Astrocyte of the hippocampus (primary cell): ENCODE measurements at regions not wholly inside any gene's neighbourhood (a gene's known extent, or its start where the extent isn't known, plus 50 kb on each side); places are given as distances from the start of the nearest gene placed in this dataset.

Source experiments
- DNase-seq: peaks from one replicate; pipeline ENCODE4 v3.0.0; 2011; ENCODE audit warnings: low read depth, low spot score

GRCh38 chr11:92317721-92318120 lies 93.1 kb downstream of the FAT3 start:
- no peak for DNase-seq

GRCh38 chr11:92322225-92322624 lies 97.6 kb downstream of the FAT3 start:
- peak; percentile 51 for DNase-seq

- DNase-seq: no peak
Measured at GRCh38 chr11:92324890-92325289, 100.3 kb downstream of the FAT3 start.

DNA sequence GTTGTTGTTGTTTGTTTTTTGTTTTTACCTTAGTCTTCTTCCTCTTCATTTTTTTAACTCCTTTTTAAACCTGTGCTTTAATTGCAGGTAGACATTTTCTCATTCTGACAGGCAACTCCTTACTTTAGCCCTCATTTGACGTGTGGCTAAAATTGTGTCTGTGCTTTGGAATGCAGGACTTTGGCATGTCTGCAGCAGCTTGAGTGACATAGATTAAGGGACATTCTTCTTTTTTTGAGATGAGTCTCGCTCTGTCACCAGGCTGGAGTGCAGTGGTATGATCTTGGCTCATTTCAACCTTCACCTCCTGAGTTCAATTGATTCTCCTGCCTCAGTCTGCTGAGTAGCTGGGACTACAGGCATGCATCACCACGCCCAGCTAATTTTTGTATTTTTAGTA lies 100.8 kb downstream of the FAT3 start:
- DNase-seq: no peak

- no peak for DNase-seq
Measured at GRCh38 chr11:92329137-92329536, 104.5 kb downstream of the FAT3 start.

GRCh38 chr11:92329646-92330045 lies 105.0 kb downstream of the FAT3 start:
- DNase-seq: peak; percentile 80

GRCh38 chr11:92330114-92330513 lies 105.5 kb downstream of the FAT3 start:
- no peak for DNase-seq

- no peak for DNase-seq
Measured at GRCh38 chr11:92332986-92333385, 108.4 kb downstream of the FAT3 start.

- DNase-seq: no peak
Measured at GRCh38 chr11:92340839-92341238, 116.2 kb downstream of the FAT3 start.

GRCh38 chr11:92342034-92342720 lies 117.6 kb downstream of the FAT3 start:
- no peak for DNase-seq

DNA sequence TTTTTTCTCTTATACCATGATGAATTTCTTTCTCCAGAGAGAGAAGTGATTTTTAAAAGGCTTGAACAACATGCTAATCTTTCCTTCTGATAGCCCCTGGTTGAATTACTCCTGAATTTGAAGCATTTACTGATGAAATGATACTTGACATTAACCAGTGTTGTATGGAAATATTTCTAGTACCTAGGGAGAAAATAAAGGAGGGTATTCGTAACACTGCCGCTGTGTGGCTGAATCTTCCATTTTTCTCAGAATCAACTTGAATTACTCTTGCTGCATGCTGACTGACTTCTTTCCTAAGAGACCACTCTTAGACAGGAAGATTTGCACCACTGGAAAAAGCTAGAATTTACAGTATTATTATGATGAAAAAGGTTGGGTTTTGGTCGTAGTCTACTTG lies 118.3 kb downstream of the FAT3 start:
- no peak for DNase-seq

- no peak for DNase-seq
Measured at GRCh38 chr11:92346220-92346619, 121.6 kb downstream of the FAT3 start.

DNA sequence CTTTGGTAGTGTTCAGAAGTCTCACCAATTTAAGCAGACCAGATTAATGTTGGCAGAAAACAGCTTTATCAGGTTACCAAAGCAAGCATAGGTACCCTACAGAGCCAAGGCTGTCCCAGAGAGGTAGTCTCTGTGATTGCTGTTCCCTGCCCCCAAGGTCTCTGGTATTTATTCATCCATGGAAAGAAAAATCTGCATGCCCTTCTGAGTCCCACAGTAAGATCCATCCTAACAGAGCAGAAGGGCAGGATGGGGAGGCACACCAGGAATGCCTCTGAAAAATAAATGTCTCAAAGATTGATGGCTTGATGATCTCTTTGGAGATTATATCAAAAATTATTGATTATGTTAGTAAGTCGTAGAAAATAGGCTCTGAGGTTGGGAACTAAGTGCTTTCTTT lies 122.8 kb downstream of the FAT3 start:
- no peak for DNase-seq

GRCh38 chr11:92349486-92350156 lies 125.0 kb downstream of the FAT3 start:
- no peak for DNase-seq

DNA sequence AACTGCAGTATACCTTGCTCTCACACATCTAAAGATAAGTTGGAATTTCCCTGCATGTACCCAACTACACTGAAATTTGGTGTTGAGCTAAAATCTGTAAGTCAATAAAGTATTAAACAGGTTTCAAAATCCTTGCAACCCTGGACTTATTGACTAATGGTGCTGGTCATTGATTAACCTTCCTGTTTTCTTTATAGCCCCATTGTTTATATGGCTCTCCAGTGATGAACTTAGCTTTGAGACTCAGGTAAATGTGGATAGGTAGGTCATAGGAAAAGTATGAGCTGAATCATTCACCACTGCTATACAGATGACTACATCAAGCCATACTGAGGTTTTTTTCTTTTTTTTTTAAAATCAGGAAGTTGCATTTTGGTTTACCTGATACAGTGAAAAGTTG lies 132.7 kb downstream of the FAT3 start:
- no peak for DNase-seq

DNA sequence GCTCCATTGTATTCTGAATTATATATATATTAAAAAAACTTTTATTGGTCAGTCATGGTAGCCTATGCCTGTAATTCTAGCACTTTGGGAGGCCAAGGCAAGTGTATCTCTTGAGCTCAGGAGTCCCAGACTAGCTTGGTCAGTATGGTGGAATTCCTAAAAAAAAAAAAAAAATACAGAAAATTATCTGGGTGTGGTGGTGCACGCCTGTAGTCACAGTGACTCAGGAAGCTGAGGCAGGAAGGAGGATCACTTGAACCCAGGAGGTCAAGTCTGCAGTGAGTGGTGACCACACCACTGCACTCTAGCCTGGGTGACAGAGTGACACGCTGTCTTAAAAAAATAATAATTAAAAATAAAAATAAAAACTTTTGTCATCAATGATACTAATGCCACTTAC lies 133.2 kb downstream of the FAT3 start:
- DNase-seq: no peak

DNA sequence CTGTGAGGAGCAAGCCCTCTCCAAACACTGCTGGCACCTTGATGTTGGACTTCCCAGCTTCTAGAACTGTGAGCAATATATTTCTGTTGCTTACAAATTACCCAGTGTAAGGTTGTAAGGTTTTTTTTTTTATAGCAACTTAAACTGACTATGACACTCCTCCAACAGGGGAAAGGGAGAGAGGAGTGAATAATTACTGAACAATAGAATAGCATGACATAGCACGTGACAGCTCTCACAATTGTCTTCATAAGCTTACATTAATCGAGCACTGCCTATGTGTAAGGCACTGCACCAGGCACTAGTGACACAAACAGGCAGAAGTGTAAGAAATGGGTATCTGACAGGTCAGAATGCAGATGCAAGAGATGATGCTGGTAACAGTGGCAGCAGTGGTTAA lies 136.9 kb downstream of the FAT3 start:
- no peak for DNase-seq

- no peak for DNase-seq
Measured at GRCh38 chr11:92362989-92363388, 138.4 kb downstream of the FAT3 start.

GRCh38 chr11:92364177-92364576 lies 139.6 kb downstream of the FAT3 start:
- no peak for DNase-seq

GRCh38 chr11:92376146-92376599 lies 151.6 kb downstream of the FAT3 start:
- peak; percentile 88 for DNase-seq

DNA sequence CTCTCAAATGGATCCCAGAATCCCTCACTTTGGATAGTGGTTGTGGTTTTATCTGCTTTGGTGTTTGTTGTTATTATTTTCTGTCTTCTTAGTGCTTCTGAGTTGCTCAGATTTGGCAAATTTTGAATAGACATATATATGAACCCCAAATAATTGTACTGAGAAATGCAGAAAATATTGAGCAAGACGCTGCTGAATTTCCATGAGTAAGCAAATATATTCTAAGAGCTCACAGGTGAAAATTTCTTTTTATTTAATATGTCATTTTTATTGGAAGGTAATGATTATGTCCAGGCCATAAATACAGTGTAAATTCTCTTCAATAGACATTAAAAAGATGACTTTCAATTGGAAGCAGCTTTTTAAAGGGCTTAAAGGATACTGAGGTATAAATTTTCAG lies 152.1 kb downstream of the FAT3 start:
- DNase-seq: no peak

- no peak for DNase-seq
Measured at GRCh38 chr11:92380882-92381281, 156.3 kb downstream of the FAT3 start.

- DNase-seq: no peak
Measured at GRCh38 chr11:92382311-92382710, 157.7 kb downstream of the FAT3 start.
